Colonic mucosa (tissue), 4 donors: ENCODE measurements at regions not wholly inside any gene's neighbourhood (a gene's known extent, or its start where the extent isn't known, plus 50 kb on each side); places are given as distances from the start of the nearest gene placed in this dataset.

Experiments used
- DNase-seq: peaks from one replicate; pipeline ENCODE4 v3.0.0-alpha.2; 2020
- H3K27ac ChIP-seq: fragments of 200-600 bp; one replicate; pipeline ENCODE4 v1.8.0; 2021
- H3K27me3 ChIP-seq: fragments of 200-600 bp; one replicate; pipeline ENCODE4 v1.8.0; 2021
- H3K36me3 ChIP-seq: fragments of 200-600 bp; one replicate; pipeline ENCODE4 v1.8.0; 2021
- H3K4me1 ChIP-seq: fragments of 200-600 bp; one replicate; pipeline ENCODE4 v1.8.0; 2021; ENCODE audit warnings: mild to moderate bottlenecking
- H3K4me3 ChIP-seq: fragments of 200-600 bp; one replicate; pipeline ENCODE4 v1.8.0; 2021
- H3K9ac ChIP-seq, 2 donors: one replicate each; pipeline ENCODE4 v1.7.0; 2013; ENCODE audit warnings: control low read depth in 2 of 2, low read depth in 2 of 2, low read length in 2 of 2
- H3K9me3 ChIP-seq: fragments of 200-600 bp; one replicate; pipeline ENCODE4 v1.8.0; 2021
- CTCF ChIP-seq: fragments of 200-600 bp; IDR thresholded peaks from one replicate; pipeline ENCODE4 v1.8.0; 2022; ENCODE audit warnings: antibody characterized with exemption, mild to moderate bottlenecking
- intact Hi-C: fragments of 100-400 bp; cut with DNase I; formaldehyde crosslinking; loops from one replicate; pipeline ENCODE4 v1.14.1; 2022
- donor health status: healthy.
- donor health status: DM: no; HTN: no; CAD: no.
- donor health status: DM: no; HTN: no; CAD: no.

- Histone ChIP-seq H3K4me3 (peak overlapping the region; percentile 35), H3K9ac (peak overlapping the region; percentile 74 to 95), H3K9me3 (no peaks in the 10 kb centered on the region), H3K27me3 (no peaks in the 10 kb centered on the region), H3K4me1 (peaks cover 5% of the 10 kb centered on the region), H3K27ac (peak overlapping the region; percentile 85), H3K36me3 (no peaks in the 10 kb centered on the region)
- no peak for DNase-seq
- intact Hi-C loops = loop anchor here (5.0 kb wide), 1 partner anchor 39 kb away; no protein-coding TSS in a partner anchor
- TF ChIP-seq CTCF = no peak
Observed at GRCh38 chr7:130940907-130941306, 206.9 kb upstream of the KLF14 start.

GRCh38 chr7:130941322-130942210 is 207.6 kb upstream of the KLF14 start:
- Histone ChIP-seq H3K9me3 (no peaks in the 10 kb centered on the region), H3K36me3 (no peaks in the 10 kb centered on the region), H3K9ac (peak overlapping the region; percentile 74 to 95), H3K4me1 (peaks cover 5% of the 10 kb centered on the region), H3K27me3 (no peaks in the 10 kb centered on the region), H3K4me3 (peak overlapping the region; percentile 35), H3K27ac (peak overlapping the region; percentile 85)
- DNase-seq = peak; percentile 75
- TF ChIP-seq CTCF = no peak
- intact Hi-C loops = loop anchor here (5.0 kb wide), 1 partner anchor 39 kb away; no protein-coding TSS in a partner anchor

- H3K4me1 ChIP-seq = peaks cover 5% of the 10 kb centered on the region
- H3K4me3 ChIP-seq = peak overlapping the region; percentile 35
- intact Hi-C loops = loop anchor here (5.0 kb wide), 1 partner anchor 40 kb away; no protein-coding TSS in a partner anchor
- DNase-seq = peak; percentile 62
- peak overlapping the region; percentile 85 for H3K27ac ChIP-seq
- no peak for TF ChIP-seq CTCF
- no peaks in the 10 kb centered on the region for H3K27me3 ChIP-seq
- H3K36me3 ChIP-seq = no peaks in the 10 kb centered on the region
- peak overlapping the region; percentile 4 to 95 for H3K9ac ChIP-seq
- no peaks in the 10 kb centered on the region for H3K9me3 ChIP-seq
Observed at GRCh38 chr7:130942211-130942964, 208.4 kb upstream of the KLF14 start.

- peak overlapping the region; percentile 21 for H3K4me3 ChIP-seq
- no peak for TF ChIP-seq CTCF
- no peaks in the 10 kb centered on the region for H3K36me3 ChIP-seq
- H3K4me1 ChIP-seq = peaks cover 5% of the 10 kb centered on the region
- DNase-seq = no peak
- H3K9me3 ChIP-seq = no peaks in the 10 kb centered on the region
- intact Hi-C loops = loop anchor here (5.0 kb wide), 1 partner anchor 41 kb away; no protein-coding TSS in a partner anchor
- H3K9ac ChIP-seq = peak overlapping the region; percentile 58 to 95
- peak overlapping the region; percentile 85 for H3K27ac ChIP-seq
- no peaks in the 10 kb centered on the region for H3K27me3 ChIP-seq
Observed at GRCh38 chr7:130943336-130943901, 209.4 kb upstream of the KLF14 start.

GRCh38 chr7:130943981-130944380 is 210.0 kb upstream of the KLF14 start:
- H3K4me1 ChIP-seq = peaks cover 5% of the 10 kb centered on the region
- peak overlapping the region in 1 of 2 donors; percentile 95 for H3K9ac ChIP-seq
- peak overlapping the region; percentile 21 for H3K4me3 ChIP-seq

More at GRCh38 chr7:130943981-130944380, 210.0 kb upstream of the KLF14 start:
- H3K27me3 ChIP-seq = no peaks in the 10 kb centered on the region
- intact Hi-C loops = loop anchor here (5.0 kb wide), 1 partner anchor 42 kb away; no protein-coding TSS in a partner anchor
- no peaks in the 10 kb centered on the region for H3K36me3 ChIP-seq
- peak overlapping the region; percentile 85 for H3K27ac ChIP-seq
- DNase-seq = no peak
- no peaks in the 10 kb centered on the region for H3K9me3 ChIP-seq
- no peak for TF ChIP-seq CTCF
